Neutrophil (primary cell): ENCODE measurements at regions not wholly inside any gene's neighbourhood (a gene's known extent, or its start where the extent isn't known, plus 50 kb on each side); places are given as distances from the start of the nearest gene placed in this dataset.

ENCODE experiments used
- H3K27ac ChIP-seq: fragments of 200-600 bp; sonication (generic); 2 replicates; pipeline ENCODE4 v1.5.1; 2016; ENCODE audit warnings: mild to moderate bottlenecking, moderate library complexity
- H3K27me3 ChIP-seq: fragments of 200-600 bp; sonication (generic); 2 replicates; pipeline ENCODE4 v1.6.0; 2016; ENCODE audit warnings: mild to moderate bottlenecking
- H3K36me3 ChIP-seq: fragments of 200-600 bp; sonication (generic); 2 replicates; pipeline ENCODE4 v1.5.1; 2017
- H3K4me1 ChIP-seq, 2 experiments: fragments of 200-600 bp in 1 of 2; sonication (generic) in 1 of 2; 1 replicate in 1 of 2; 2 replicates in 1 of 2; pipeline versions ENCODE4 v1.5.1 to v1.6.1; 2013 to 2016; ENCODE audit warnings: low read depth in 1 of 2, low read length in 1 of 2, mild to moderate bottlenecking in 1 of 2, moderate library complexity in 1 of 2; ENCODE audit not compliant: control insufficient read depth in 1 of 2, insufficient read depth in 1 of 2
- H3K4me3 ChIP-seq, 2 experiments: fragments of 200-600 bp in 1 of 2; sonication (generic) in 1 of 2; 1 replicate in 1 of 2; 2 replicates in 1 of 2; pipeline ENCODE4 v1.5.1; 2013 to 2016; ENCODE audit warnings: low read depth in 1 of 2, low read length in 1 of 2, mild to moderate bottlenecking in 1 of 2, moderate library complexity in 1 of 2
- H3K9me3 ChIP-seq: fragments of 200-600 bp; sonication (generic); 2 replicates; pipeline ENCODE4 v1.5.1; 2016
- CTCF ChIP-seq: fragments of 200-600 bp; sonication (generic); IDR thresholded peaks from 2 replicates; pipeline ENCODE4 v1.5.1; 2016; ENCODE audit warnings: antibody characterized with exemption

GRCh38 chr2:220168891-220169546 lies 541.6 kb downstream of the SLC4A3 start:
- no peaks in the 10 kb centered on the region for H3K9me3 ChIP-seq
- H3K4me3 ChIP-seq: no peak overlapping the region
- H3K36me3 ChIP-seq: no peaks in the 10 kb centered on the region
- H3K4me1 ChIP-seq: no peaks in the 10 kb centered on the region
- no peak for TF ChIP-seq CTCF
- H3K27ac ChIP-seq: no peak overlapping the region
- no peaks in the 10 kb centered on the region for H3K27me3 ChIP-seq

- H3K27me3 ChIP-seq: no peaks in the 10 kb centered on the region
- no peaks in the 10 kb centered on the region for H3K4me1 ChIP-seq
- H3K4me3 ChIP-seq: no peak overlapping the region
- no peaks in the 10 kb centered on the region for H3K9me3 ChIP-seq
- no peak overlapping the region for H3K27ac ChIP-seq
- no peak for TF ChIP-seq CTCF
- no peaks in the 10 kb centered on the region for H3K36me3 ChIP-seq
Measured at GRCh38 chr2:220174826-220175225, 547.4 kb downstream of the SLC4A3 start.

- TF ChIP-seq CTCF: no peak
- H3K27ac ChIP-seq: no peak overlapping the region
- no peak overlapping the region for H3K4me3 ChIP-seq
- no peaks in the 10 kb centered on the region for H3K36me3 ChIP-seq
- H3K9me3 ChIP-seq: no peaks in the 10 kb centered on the region
- H3K27me3 ChIP-seq: no peaks in the 10 kb centered on the region
- no peaks in the 10 kb centered on the region for H3K4me1 ChIP-seq
Measured at GRCh38 chr2:220175967-220176366, 548.5 kb downstream of the SLC4A3 start.

GRCh38 chr2:220178991-220179695 lies 551.7 kb downstream of the SLC4A3 start:
- H3K4me1 ChIP-seq: no peaks in the 10 kb centered on the region
- no peaks in the 10 kb centered on the region for H3K9me3 ChIP-seq
- no peak for TF ChIP-seq CTCF
- no peak overlapping the region for H3K27ac ChIP-seq
- no peak overlapping the region for H3K4me3 ChIP-seq
- no peaks in the 10 kb centered on the region for H3K36me3 ChIP-seq
- H3K27me3 ChIP-seq: no peaks in the 10 kb centered on the region

- Histone ChIP-seq H3K27ac (no peak overlapping the region), H3K27me3 (no peaks in the 10 kb centered on the region), H3K4me3 (no peak overlapping the region), H3K36me3 (no peaks in the 10 kb centered on the region), H3K4me1 (no peaks in the 10 kb centered on the region), H3K9me3 (no peaks in the 10 kb centered on the region)
- no peak for TF ChIP-seq CTCF
Measured at GRCh38 chr2:220181165-220181564, 553.7 kb downstream of the SLC4A3 start.
